ENCODE measurements at regions not wholly inside any gene's neighbourhood (a gene's known extent, or its start where the extent isn't known, plus 50 kb on each side); places are given as distances from the start of the nearest gene placed in this dataset.

DNA sequence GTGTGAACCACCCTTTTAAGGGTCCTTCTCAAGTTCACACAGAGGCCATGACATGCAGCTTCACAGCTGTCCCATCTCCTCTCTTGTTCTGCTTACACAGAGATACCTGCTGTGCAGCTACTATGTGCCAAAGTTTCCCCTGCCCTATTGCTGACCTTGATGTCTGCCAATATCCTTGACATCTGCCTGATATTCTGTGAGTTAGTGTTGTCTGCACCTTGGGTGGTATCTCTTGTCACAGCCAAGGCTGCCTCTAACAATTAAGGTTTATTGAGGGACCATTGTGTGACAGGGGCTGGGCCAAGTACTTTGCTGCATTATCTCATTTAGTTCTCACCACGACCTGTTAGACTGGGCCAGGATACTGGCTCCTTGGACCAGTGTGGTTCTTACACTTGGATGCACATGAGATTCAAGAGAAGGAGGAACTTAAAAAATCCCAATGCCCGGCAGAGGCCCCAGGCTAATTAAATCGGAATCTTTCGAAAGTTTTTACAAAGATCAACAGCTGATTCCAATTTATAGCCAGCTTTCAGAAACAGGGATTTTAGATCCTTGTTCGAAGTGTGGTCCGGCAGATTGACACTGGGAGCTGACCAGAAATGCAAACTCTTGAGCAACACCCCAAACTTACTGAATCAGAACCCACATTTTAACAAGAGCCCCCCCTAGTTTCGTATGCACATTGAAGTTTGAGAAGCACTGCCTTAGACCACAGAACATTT is 178.6 kb downstream of the SATB1 start:
- WGBS, 3 donors = 50 to 58% (median 57%) methylated on average over 7 of the region's 7 CpGs
- no peak for TF ChIP-seq CTCF (IDR thresholded peaks at IDR 0.05)
- no peak overlapping the region for H3K4me3 ChIP-seq
- H3K27me3 ChIP-seq (ENCODE audit: insufficient read depth in 3 of 3, low read length in 2 of 3) = no peaks in the 10 kb centered on the region
- no peak overlapping the region for H3K27ac ChIP-seq
- H3K4me1 ChIP-seq = no peaks in the 10 kb centered on the region
- H3K36me3 ChIP-seq (ENCODE audit: insufficient read depth in 1 of 2, low read depth in 1 of 2) = no peaks in the 10 kb centered on the region
- intact Hi-C loops (cut with DNase I) = no loop called here
- no peak for ATAC-seq
- no peak for DNase-seq
- H3K9me3 ChIP-seq = no peaks in the 10 kb centered on the region

- ATAC-seq (no peak), DNase-seq (no peak)
- no peak overlapping the region for H3K27ac ChIP-seq
- intact Hi-C loops (cut with DNase I) = no loop called here
- WGBS, 3 donors = 78 to 86% (median 82%) methylated on average over 4 of the region's 4 CpGs
- no peak overlapping the region for H3K4me3 ChIP-seq
- no peaks in the 10 kb centered on the region for H3K9me3 ChIP-seq
- no peak for TF ChIP-seq CTCF (IDR thresholded peaks at IDR 0.05)
- H3K27me3 ChIP-seq (ENCODE audit: insufficient read depth in 3 of 3, low read length in 2 of 3) = no peaks in the 10 kb centered on the region
- no peaks in the 10 kb centered on the region for H3K4me1 ChIP-seq
- H3K36me3 ChIP-seq (ENCODE audit: insufficient read depth in 1 of 2, low read depth in 1 of 2) = no peaks in the 10 kb centered on the region
These were observed 179.4 kb downstream of the SATB1 start for GRCh38 chr3:18245721-18246120.

GRCh38 chr3:18241837-18242236 is 183.3 kb downstream of the SATB1 start:
- Histone ChIP-seq H3K4me3 (no peak overlapping the region), H3K9me3 (no peaks in the 10 kb centered on the region), H3K36me3 (ENCODE audit: insufficient read depth in 1 of 2, low read depth in 1 of 2) (no peaks in the 10 kb centered on the region), H3K27ac (no peak overlapping the region), H3K27me3 (ENCODE audit: insufficient read depth in 3 of 3, low read length in 2 of 3) (peaks cover 0 to 2% (median 0%) of the 10 kb centered on the region in 3 donors), H3K4me1 (no peaks in the 10 kb centered on the region)
- ATAC-seq = no peak
- intact Hi-C loops (cut with DNase I) = no loop called here
- TF ChIP-seq CTCF (IDR thresholded peaks at IDR 0.05) = no peak
- DNase-seq = no peak
- 56 to 87% (median 86%) methylated on average over 1 of the region's 1 CpG for WGBS, 3 donors

DNA sequence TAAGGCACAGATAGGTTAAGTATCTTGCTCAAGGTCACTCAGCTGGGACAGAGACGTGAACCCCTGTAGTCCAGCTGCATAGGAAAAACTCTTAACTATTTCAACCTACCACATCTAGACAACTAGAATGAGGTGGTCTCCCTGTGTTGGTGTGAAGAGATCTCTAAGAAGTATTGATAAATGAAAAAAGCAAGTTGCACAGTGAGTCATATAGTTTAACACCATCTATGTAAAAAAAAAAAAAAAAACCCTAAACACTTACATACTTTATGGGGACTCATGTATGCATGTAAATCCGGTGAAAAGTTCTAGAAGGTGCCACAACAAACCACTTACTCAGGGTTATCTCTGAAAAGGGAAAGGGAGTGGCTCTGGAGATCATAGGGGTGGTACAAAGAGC is 185.5 kb downstream of the SATB1 start:
- no peak for DNase-seq
- H3K36me3 ChIP-seq (ENCODE audit: insufficient read depth in 1 of 2, low read depth in 1 of 2) = no peaks in the 10 kb centered on the region
- no peak overlapping the region for H3K27ac ChIP-seq
- H3K4me1 ChIP-seq = no peaks in the 10 kb centered on the region
- WGBS, 3 donors = 65 to 70% (median 68%) methylated on average over 2 of the region's 2 CpGs
- H3K4me3 ChIP-seq = no peak overlapping the region
- no peak for TF ChIP-seq CTCF (IDR thresholded peaks at IDR 0.05)
- ATAC-seq = no peak
- H3K27me3 ChIP-seq (ENCODE audit: insufficient read depth in 3 of 3, low read length in 2 of 3) = peaks cover 0 to 2% (median 0%) of the 10 kb centered on the region in 3 donors
- intact Hi-C loops (cut with DNase I) = no loop called here
- no peaks in the 10 kb centered on the region for H3K9me3 ChIP-seq
